H9 (cell line): ENCODE measurements at regions not wholly inside any gene's neighbourhood (a gene's known extent, or its start where the extent isn't known, plus 50 kb on each side); places are given as distances from the start of the nearest gene placed in this dataset.

Experiments used
- DNase-seq: peaks from one replicate; pipeline ENCODE4 v3.0.0-alpha.2; 2017
- H2AFZ ChIP-seq: one replicate; pipeline ENCODE4 v1.6.1; 2013; ENCODE audit warnings: mild to moderate bottlenecking, low read length, control low read depth, moderate library complexity
- H2AK5ac ChIP-seq: 2 replicates; pipeline ENCODE4 v1.6.1; 2013; ENCODE audit warnings: low read length, control low read depth, mixed read lengths; ENCODE audit not compliant: insufficient read length
- H2BK120ac ChIP-seq: one replicate; pipeline ENCODE4 v1.6.1; 2013; ENCODE audit warnings: low read depth, mild to moderate bottlenecking, low read length, control low read depth, inconsistent platforms; ENCODE audit not compliant: poor library complexity, severe bottlenecking
- H2BK12ac ChIP-seq: 2 replicates; pipeline ENCODE4 v1.6.1; 2013; ENCODE audit warnings: low read length, control low read depth, mixed read lengths, low read depth; ENCODE audit not compliant: insufficient read length
- H2BK15ac ChIP-seq: 2 replicates; pipeline ENCODE4 v1.6.1; 2013; ENCODE audit warnings: low read depth, low read length, control low read depth
- H2BK20ac ChIP-seq: one replicate; pipeline ENCODE4 v1.6.1; 2013; ENCODE audit warnings: low read depth, mild to moderate bottlenecking, low read length, control low read depth, inconsistent platforms; ENCODE audit not compliant: poor library complexity, severe bottlenecking
- H2BK5ac ChIP-seq: 2 replicates; pipeline ENCODE4 v1.6.1; 2013; ENCODE audit warnings: low read length, control low read depth, mixed read lengths; ENCODE audit not compliant: insufficient read length
- H3K14ac ChIP-seq: 2 replicates; pipeline ENCODE4 v1.6.1; 2013; ENCODE audit warnings: low read length, control low read depth; ENCODE audit not compliant: insufficient read depth
- H3K18ac ChIP-seq: 2 replicates; pipeline ENCODE4 v1.6.1; 2013; ENCODE audit warnings: low read depth, mild to moderate bottlenecking, mixed read lengths, low read length, control low read depth; ENCODE audit not compliant: insufficient read length
- H3K23ac ChIP-seq: 2 replicates; pipeline ENCODE4 v1.6.1; 2013; ENCODE audit warnings: low read length, control low read depth, mixed read lengths, low read depth; ENCODE audit not compliant: insufficient read length
- H3K23me2 ChIP-seq: 2 replicates; pipeline ENCODE4 v1.6.1; 2013; ENCODE audit warnings: low read depth, mild to moderate bottlenecking, mixed read lengths, low read length, control low read depth; ENCODE audit not compliant: insufficient read length, poor library complexity, severe bottlenecking
- H3K27ac ChIP-seq: 2 replicates; pipeline ENCODE4 v1.5.1; 2013; ENCODE audit warnings: low read length, control low read depth, mixed read lengths, low read depth; ENCODE audit not compliant: insufficient read length
- H3K27me3 ChIP-seq: 2 replicates; pipeline ENCODE4 v1.6.1; 2013; ENCODE audit warnings: low read length, control low read depth, inconsistent platforms; ENCODE audit not compliant: insufficient read depth
- H3K4ac ChIP-seq: 2 replicates; pipeline ENCODE4 v1.6.1; 2013; ENCODE audit warnings: low read depth, mild to moderate bottlenecking, control low read depth, inconsistent platforms, low read length, moderate library complexity
- H3K4me1 ChIP-seq: 2 replicates; pipeline ENCODE4 v1.6.1; 2013; ENCODE audit warnings: low read length, control low read depth, inconsistent platforms; ENCODE audit not compliant: insufficient read depth
- H3K4me2 ChIP-seq: 2 replicates; pipeline ENCODE4 v1.6.1; 2013; ENCODE audit warnings: low read length, control low read depth, mixed read lengths; ENCODE audit not compliant: insufficient read length, insufficient read depth
- H3K56ac ChIP-seq: 2 replicates; pipeline ENCODE4 v1.6.1; 2013; ENCODE audit warnings: low read depth, mild to moderate bottlenecking, mixed read lengths, low read length, control low read depth; ENCODE audit not compliant: insufficient read length
- H3K79me1 ChIP-seq: 2 replicates; pipeline ENCODE4 v1.6.1; 2013; ENCODE audit warnings: low read depth, mild to moderate bottlenecking, moderate library complexity, low read length, control low read depth, inconsistent platforms; ENCODE audit not compliant: insufficient read depth, poor library complexity, severe bottlenecking
- H3K79me2 ChIP-seq: 2 replicates; pipeline ENCODE4 v1.6.1; 2013; ENCODE audit warnings: low read length, control low read depth, inconsistent platforms; ENCODE audit not compliant: insufficient read depth
- H3K9ac ChIP-seq: 2 replicates; pipeline ENCODE4 v1.6.1; 2013; ENCODE audit warnings: low read length, control low read depth, mixed read lengths; ENCODE audit not compliant: insufficient read length; ENCODE audit errors: extremely low read depth
- H3K9me3 ChIP-seq: one replicate; pipeline ENCODE4 v1.6.1; 2013; ENCODE audit warnings: low read depth, low read length, inconsistent platforms; ENCODE audit not compliant: control insufficient read depth
- H3T11ph ChIP-seq: one replicate; pipeline ENCODE4 v1.6.1; 2013; ENCODE audit warnings: mild to moderate bottlenecking, low read length, control low read depth, inconsistent platforms
- H4K20me1 ChIP-seq: one replicate; pipeline ENCODE4 v1.6.1; 2013; ENCODE audit not compliant: control insufficient read depth, insufficient read length, insufficient read depth
- H4K5ac ChIP-seq: 2 replicates; pipeline ENCODE4 v1.6.1; 2013; ENCODE audit warnings: low read depth, mild to moderate bottlenecking, mixed read lengths, low read length, control low read depth; ENCODE audit not compliant: insufficient read length
- H4K8ac ChIP-seq: replicated peaks from 2 replicates; pipeline ENCODE4 v1.6.1; 2013; ENCODE audit warnings: low read length, control low read depth, mixed read lengths, low read depth; ENCODE audit not compliant: insufficient read length
- H4K91ac ChIP-seq: 2 replicates; pipeline ENCODE4 v1.6.1; 2013; ENCODE audit warnings: low read depth, mild to moderate bottlenecking, moderate library complexity, mixed read lengths, low read length, control low read depth; ENCODE audit not compliant: insufficient read length
- H3K27ac Mint-ChIP-seq, 3 experiments: 2 replicates in 2 of 3; 3 replicates in 1 of 3; pipeline ENCODE4 v1.8.0; 2020 to 2021; ENCODE audit warnings: mixed read lengths in 3 of 3, mild to moderate bottlenecking in 1 of 3, moderate library complexity in 1 of 3
- H3K27me3 Mint-ChIP-seq: 2 replicates; pipeline ENCODE4 v1.8.0; 2021; ENCODE audit warnings: low read depth, mild to moderate bottlenecking, moderate library complexity, mixed read lengths
- H3K36me3 Mint-ChIP-seq, 3 experiments: 2 replicates in 2 of 3; 3 replicates in 1 of 3; pipeline ENCODE4 v1.8.0; 2020 to 2021; ENCODE audit warnings: low read depth in 3 of 3, mixed read lengths in 3 of 3; ENCODE audit not compliant: insufficient read depth in 1 of 3
- H3K4me1 Mint-ChIP-seq, 2 experiments: 2 replicates each; pipeline ENCODE4 v1.8.0; 2020; ENCODE audit warnings: mixed read lengths in 2 of 2
- H3K4me3 Mint-ChIP-seq, 2 experiments: 2 replicates in 1 of 2; 3 replicates in 1 of 2; pipeline ENCODE4 v1.8.0; 2020 to 2021; ENCODE audit warnings: mild to moderate bottlenecking in 2 of 2, mixed read lengths in 2 of 2, moderate library complexity in 1 of 2
- H3K9me3 Mint-ChIP-seq, 2 experiments: 2 replicates in 1 of 2; 3 replicates in 1 of 2; pipeline ENCODE4 v1.8.0; 2020; ENCODE audit warnings: mild to moderate bottlenecking in 2 of 2, mixed read lengths in 2 of 2, moderate library complexity in 1 of 2
- CTCF ChIP-seq: fragments of 200-600 bp; sonication (generic); conservative IDR thresholded peaks from 3 replicates; pipeline ENCODE4 v1.8.0; 2021; ENCODE audit warnings: antibody characterized with exemption, mild to moderate bottlenecking
- WGBS: extraction: QIAGEN DNeasy Blood & Tissue Kit; methylation state at CpG from one replicate; pipeline ENCODE4 v1.1.7; 2013; ENCODE audit warnings: missing lambda C conversion rate, low lambda C conversion rate, mixed read lengths; ENCODE audit not compliant: insufficient read length; ENCODE audit errors: extremely low coverage; 5-methylcytosine and 5-hydroxymethylcytosine counted together

DNA sequence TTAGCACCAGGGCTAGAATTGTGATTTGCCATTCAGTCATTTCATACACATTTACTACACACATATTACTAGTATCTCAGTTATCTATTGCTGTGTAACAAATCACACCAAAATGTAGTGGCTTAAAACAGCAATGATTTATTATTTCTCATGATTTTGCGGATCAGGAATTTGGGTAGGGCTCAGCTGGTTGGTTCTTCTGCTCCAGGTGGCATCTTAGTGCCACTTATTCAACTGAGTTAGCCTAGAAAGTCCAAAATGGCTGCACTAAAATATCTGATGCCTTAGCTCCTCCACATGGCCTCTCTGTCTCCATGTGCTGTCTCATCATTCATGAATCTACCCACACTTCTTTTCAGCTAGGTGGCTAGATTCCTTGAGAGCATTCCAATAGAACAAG lies 107.1 kb downstream of the ZFP36L2 start:
- Histone ChIP-seq H3K79me2 (no peaks in the 10 kb centered on the region), H3K79me1 (no peaks in the 10 kb centered on the region), H3K23ac (no peak overlapping the region), H3K27ac (no peak overlapping the region), H4K5ac (no peak overlapping the region), H3K4ac (no peak overlapping the region), H4K20me1 (no peaks in the 10 kb centered on the region), H2BK120ac (no peak overlapping the region), H3K4me2 (no peak overlapping the region), H3K23me2 (no peaks in the 10 kb centered on the region), H2BK15ac (no peak overlapping the region), H3K14ac (no peak overlapping the region), H2BK12ac (no peak overlapping the region), H2BK5ac (no peak overlapping the region), H3T11ph (no peak overlapping the region), H2AK5ac (no peak overlapping the region), H2BK20ac (no peak overlapping the region), H3K9me3 (peaks cover 10% of the 10 kb centered on the region), H4K91ac (no peak overlapping the region), H4K8ac (no peak overlapping the region), H3K4me1 (no peaks in the 10 kb centered on the region), H2AFZ (no peak overlapping the region), H3K18ac (no peak overlapping the region), H3K56ac (no peak overlapping the region), H3K27me3 (no peaks in the 10 kb centered on the region), H3K9ac (no peak overlapping the region)
- Mint-ChIP-seq H3K4me3 (no peak overlapping the region), H3K36me3 (peaks cover 8 to 15% (median 13%) of the 10 kb centered on the region in 3 experiments), H3K4me1 (peaks cover 18 to 22% of the 10 kb centered on the region in 2 experiments), H3K27ac (no peak overlapping the region), H3K27me3 (no peaks in the 10 kb centered on the region; the same call in 1 of the 2 replicates), H3K9me3 (peaks cover 14 to 16% of the 10 kb centered on the region in 2 experiments)
- DNase-seq, result no peak
- no CpG with 5 or more reads among the region's 1 CpG for WGBS
- no peak for TF ChIP-seq CTCF
